Brain microvascular endothelial cell (primary cell): ENCODE measurements at regions not wholly inside any gene's neighbourhood (a gene's known extent, or its start where the extent isn't known, plus 50 kb on each side); places are given as distances from the start of the nearest gene placed in this dataset.

Source experiments
- DNase-seq: peaks from one replicate; pipeline ENCODE4 v3.0.0-alpha.2; 2020
- H3K27ac ChIP-seq: fragments of 250-450 bp; sonication (Bioruptor Pico); 2 replicates; pipeline ENCODE4 v1.5.1; 2020; ENCODE audit warnings: mild to moderate bottlenecking, moderate library complexity
- H3K27me3 ChIP-seq: fragments of 250-450 bp; sonication (Bioruptor Pico); replicated peaks from 2 replicates; pipeline ENCODE4 v1.5.1; 2020; ENCODE audit warnings: mild to moderate bottlenecking
- H3K36me3 ChIP-seq: fragments of 250-450 bp; sonication (Bioruptor Pico); replicated peaks from 2 replicates; pipeline ENCODE4 v1.5.1; 2020; ENCODE audit warnings: mild to moderate bottlenecking
- H3K4me3 ChIP-seq: 2 replicates; pipeline ENCODE4 v1.5.1; 2011; ENCODE audit warnings: low read depth, mild to moderate bottlenecking, control low read depth, low read length, moderate library complexity
- in situ Hi-C: cut with HindIII; loops from 2 replicates; pipeline ENCODE4 v1.10.0; 2017; ENCODE audit warnings: low sequenced_read_pairs, low pct_ligation_motif_present
- TF ChIP-seq, protein P1 (sequence below): IDR thresholded peaks from 2 replicates; pipeline ENCODE4 v1.5.1; 2011; ENCODE audit warnings: low read depth, mild to moderate bottlenecking, moderate library complexity, low read length, control low read depth, inconsistent platforms; ENCODE audit errors: missing control alignments

DNA sequence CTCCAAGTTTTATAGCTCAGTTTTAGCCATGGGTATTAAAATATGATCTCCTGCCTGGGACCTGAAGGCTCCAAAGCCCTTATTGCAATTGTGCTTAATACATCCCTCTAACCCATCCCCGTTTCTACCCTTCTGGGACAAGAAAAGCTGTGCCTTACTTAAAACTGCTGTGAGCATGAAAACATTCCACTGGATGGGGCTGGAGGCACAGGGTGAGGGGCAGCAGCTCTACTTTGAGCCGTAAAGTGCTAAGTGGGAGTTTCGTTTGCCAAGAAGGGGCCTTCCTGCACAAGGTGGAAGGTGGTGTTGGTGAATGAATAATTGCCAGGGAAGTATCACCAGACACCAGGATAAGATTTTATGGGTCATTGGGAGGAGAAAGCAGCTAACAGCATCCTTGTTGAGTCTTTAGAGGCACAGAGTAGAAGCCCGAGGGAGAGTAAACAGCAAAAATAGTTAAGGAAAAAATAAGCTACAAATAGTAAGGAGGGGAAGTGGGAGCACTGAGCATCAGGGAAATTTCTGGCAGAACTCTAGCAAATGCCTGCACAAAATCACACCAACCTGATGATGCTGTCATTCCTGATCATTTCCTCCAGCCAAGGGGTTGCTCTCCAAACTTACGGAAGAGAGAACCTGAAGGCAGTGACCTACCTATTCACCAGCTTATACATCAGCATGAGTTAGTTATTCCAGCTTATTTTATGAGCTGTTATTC is 218.4 kb downstream of the MREG start:
- no peaks in the 10 kb centered on the region for H3K27me3 ChIP-seq
- no peak overlapping the region for H3K4me3 ChIP-seq
- TF ChIP-seq, protein P1, sequence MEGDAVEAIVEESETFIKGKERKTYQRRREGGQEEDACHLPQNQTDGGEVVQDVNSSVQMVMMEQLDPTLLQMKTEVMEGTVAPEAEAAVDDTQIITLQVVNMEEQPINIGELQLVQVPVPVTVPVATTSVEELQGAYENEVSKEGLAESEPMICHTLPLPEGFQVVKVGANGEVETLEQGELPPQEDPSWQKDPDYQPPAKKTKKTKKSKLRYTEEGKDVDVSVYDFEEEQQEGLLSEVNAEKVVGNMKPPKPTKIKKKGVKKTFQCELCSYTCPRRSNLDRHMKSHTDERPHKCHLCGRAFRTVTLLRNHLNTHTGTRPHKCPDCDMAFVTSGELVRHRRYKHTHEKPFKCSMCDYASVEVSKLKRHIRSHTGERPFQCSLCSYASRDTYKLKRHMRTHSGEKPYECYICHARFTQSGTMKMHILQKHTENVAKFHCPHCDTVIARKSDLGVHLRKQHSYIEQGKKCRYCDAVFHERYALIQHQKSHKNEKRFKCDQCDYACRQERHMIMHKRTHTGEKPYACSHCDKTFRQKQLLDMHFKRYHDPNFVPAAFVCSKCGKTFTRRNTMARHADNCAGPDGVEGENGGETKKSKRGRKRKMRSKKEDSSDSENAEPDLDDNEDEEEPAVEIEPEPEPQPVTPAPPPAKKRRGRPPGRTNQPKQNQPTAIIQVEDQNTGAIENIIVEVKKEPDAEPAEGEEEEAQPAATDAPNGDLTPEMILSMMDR: peak; percentile 55
- DNase-seq: no peak
- in situ Hi-C loops: loop anchor here (25.0 kb wide), 1 partner anchor 117 kb away; no protein-coding TSS in a partner anchor
- H3K36me3 ChIP-seq: no peaks in the 10 kb centered on the region
- peak overlapping the region; percentile 94 for H3K27ac ChIP-seq

DNA sequence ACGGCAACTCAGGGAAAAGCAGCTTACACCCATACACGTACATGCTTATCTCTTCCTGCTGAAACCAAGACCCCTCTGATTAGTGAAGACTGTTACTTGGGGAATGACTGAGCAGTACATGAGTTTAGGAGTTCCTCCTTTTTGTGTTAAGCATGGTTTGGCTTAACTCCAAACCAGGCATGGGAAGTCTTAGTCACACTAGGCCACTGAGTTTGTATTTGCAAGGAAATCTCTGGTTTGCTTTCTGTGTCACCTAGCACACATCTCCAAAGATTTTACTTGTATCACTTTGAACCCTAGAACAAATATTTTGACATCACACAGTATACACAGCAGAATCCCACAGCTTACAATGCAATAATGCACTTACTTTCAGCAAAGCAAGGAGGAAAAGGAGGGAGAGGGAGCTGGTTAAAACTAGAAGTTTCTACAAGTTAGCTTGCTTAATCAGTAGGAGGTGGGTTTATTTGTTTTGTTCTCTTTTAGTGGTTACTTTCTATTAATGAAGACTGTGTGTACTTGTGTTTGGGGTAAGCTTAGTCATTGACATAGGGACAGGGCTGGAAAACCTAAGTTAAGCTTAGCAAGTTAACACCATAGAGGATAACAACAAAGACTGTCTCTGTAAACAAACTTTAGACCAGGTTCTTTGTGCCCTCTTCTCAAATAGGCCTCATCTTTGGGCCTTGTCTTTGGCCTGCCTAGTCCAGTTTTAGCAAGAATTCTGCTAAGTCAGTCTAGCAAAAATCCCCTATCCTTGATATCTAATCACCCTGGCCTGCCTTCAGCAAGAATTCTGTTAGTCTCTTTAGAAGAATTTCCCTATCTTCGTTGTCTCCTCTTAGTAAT is 219.4 kb downstream of the MREG start:
- DNase-seq: peak; percentile 97
- TF ChIP-seq, protein P1: no peak
- Histone ChIP-seq H3K4me3 (no peak overlapping the region), H3K36me3 (no peaks in the 10 kb centered on the region), H3K27me3 (no peaks in the 10 kb centered on the region), H3K27ac (peak overlapping the region; percentile 94)
- in situ Hi-C loops: loop anchor here (25.0 kb wide), 1 partner anchor 118 kb away; no protein-coding TSS in a partner anchor

DNA sequence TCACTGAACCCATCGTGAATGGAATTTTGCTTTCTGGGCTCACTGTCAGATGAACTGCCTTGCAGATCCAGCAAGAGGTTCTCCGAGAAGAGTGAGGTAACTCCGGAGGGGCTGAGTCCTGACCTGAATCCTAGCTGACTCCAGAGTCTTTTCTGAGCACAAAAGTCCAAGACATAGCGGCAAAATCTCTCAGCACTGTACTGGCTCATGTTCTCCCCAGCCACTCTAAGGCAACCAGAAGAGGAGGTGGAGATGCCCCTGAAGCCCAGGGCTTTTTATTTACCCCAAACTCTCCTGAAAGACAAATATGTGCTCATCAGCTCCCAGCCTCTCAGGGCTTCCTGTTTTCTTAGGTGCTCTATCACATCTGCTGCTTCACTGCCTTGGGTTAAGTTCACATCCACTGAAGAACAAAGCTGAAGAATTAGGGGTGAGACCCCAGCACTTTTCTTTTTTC is 221.8 kb downstream of the MREG start:
- no peak for DNase-seq
- TF ChIP-seq, protein P1: no peak
- H3K27me3 ChIP-seq: no peaks in the 10 kb centered on the region
- no peaks in the 10 kb centered on the region for H3K36me3 ChIP-seq
- H3K4me3 ChIP-seq: no peak overlapping the region
- in situ Hi-C loops: loop anchor here (25.0 kb wide), 1 partner anchor 121 kb away; no protein-coding TSS in a partner anchor
- no peak overlapping the region for H3K27ac ChIP-seq

DNA sequence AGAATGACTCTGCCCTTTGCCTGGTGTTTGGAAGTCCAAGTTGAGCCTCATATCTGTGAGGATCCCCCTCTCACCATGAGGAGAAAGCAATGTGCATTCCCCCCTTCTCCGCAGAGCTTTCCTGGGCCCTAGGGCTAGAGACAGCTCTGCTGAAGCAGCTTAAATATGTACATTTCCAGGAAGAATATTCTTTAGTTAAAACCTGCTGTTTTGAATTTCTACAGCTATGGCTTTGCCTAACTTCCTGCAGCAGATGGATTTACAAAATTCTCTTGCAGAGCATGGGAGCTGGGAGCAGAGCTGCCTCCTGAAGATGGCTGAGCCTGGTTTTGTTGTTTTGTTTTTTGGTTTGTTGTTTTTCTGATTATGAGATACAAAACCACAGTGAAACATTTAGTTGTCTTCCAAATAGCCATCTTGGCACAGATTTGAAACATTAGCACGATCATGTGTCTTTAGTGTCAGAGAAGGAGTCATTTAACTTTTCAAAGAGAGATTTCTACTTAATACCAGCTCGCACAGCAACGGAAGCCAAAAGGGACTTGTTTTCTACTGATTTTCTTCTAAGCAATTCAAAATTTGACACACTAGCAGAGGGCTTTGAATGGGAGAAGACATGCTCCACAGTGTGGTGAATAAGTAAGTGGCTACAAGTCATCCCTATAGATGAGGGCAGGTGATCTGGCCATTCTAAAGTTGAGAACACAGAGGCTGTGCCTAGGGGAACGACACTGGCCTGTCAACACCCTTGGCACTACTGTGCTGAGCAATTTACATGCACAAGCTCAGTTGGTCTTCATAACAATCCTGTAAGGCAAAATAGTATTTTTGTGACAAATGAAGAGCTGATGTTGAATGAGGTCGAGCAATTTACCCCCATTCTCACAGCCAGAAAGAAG is 222.6 kb downstream of the MREG start:
- in situ Hi-C loops: loop anchor here (25.0 kb wide), 1 partner anchor 122 kb away; no protein-coding TSS in a partner anchor
- no peak for DNase-seq
- Histone ChIP-seq H3K36me3 (no peaks in the 10 kb centered on the region), H3K27ac (no peak overlapping the region), H3K4me3 (no peak overlapping the region), H3K27me3 (no peaks in the 10 kb centered on the region)
- TF ChIP-seq, protein P1: no peak

DNA sequence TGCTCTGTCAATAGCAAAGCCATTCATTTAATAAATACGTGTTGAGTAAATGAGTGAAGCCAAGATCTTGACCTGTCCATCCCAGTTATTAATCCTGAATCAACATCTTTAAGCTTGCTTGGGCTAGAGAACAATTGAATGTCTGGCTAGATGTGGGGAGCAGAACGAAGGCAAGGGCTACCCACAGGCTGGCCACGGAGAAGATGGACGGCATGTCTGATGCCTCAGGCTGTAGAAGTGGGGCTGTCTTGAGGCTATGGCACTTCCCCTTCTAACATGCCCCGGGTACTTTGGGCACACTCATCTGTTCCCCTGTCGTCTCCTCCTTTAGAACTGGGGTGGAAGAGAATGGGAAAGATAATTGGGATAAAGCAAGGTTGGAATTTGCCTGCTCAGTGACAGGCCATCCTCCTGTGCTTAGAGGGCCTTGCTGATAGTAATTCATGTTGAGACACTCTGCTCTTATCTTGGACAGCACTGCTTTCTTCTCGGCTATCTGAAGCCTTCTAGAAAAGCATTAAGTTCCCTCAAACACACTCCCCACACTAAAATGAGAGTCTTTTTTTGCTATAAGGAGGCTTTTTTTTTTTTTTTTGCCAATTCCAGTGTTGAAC is 225.7 kb downstream of the MREG start:
- no peak overlapping the region for H3K4me3 ChIP-seq
- in situ Hi-C loops: loop anchor here (25.0 kb wide), 1 partner anchor 125 kb away; no protein-coding TSS in a partner anchor
- no peaks in the 10 kb centered on the region for H3K36me3 ChIP-seq
- no peaks in the 10 kb centered on the region for H3K27me3 ChIP-seq
- TF ChIP-seq, protein P1: no peak
- DNase-seq: no peak
- H3K27ac ChIP-seq: no peak overlapping the region
